Sigmoid colon (tissue), 6 donors: ENCODE measurements at regions not wholly inside any gene's neighbourhood (a gene's known extent, or its start where the extent isn't known, plus 50 kb on each side); places are given as distances from the start of the nearest gene placed in this dataset.

ENCODE experiments used
- DNase-seq: peaks from one replicate; pipeline ENCODE4 v3.0.0-alpha.2; 2019
- H3K27ac ChIP-seq, 4 donors: fragments of 200-600 bp; sonication (generic); one replicate each; pipeline ENCODE4 v1.5.1; 2016 to 2019; ENCODE audit warnings: mild to moderate bottlenecking in 1 of 4
- H3K27me3 ChIP-seq, 3 donors: fragments of 200-600 bp; sonication (generic); one replicate each; pipeline ENCODE4 v1.5.1; 2019; ENCODE audit warnings: mild to moderate bottlenecking in 1 of 3
- H3K36me3 ChIP-seq, 4 donors: fragments of 200-600 bp; sonication (generic); one replicate each; pipeline ENCODE4 v1.5.1; 2016 to 2019
- H3K4me1 ChIP-seq, 4 donors: fragments of 200-600 bp; sonication (generic); one replicate each; pipeline ENCODE4 v1.5.1; 2017 to 2019
- H3K4me3 ChIP-seq, 4 donors: fragments of 200-600 bp; sonication (generic); one replicate each; pipeline ENCODE4 v1.5.1; 2017 to 2019; ENCODE audit warnings: mild to moderate bottlenecking in 2 of 4, moderate library complexity in 1 of 4
- H3K9me3 ChIP-seq, 4 donors: fragments of 200-600 bp in 3 of 4; sonication (generic) in 3 of 4; one replicate each; pipeline versions ENCODE4 v1.5.1 to v1.6.1; 2013 to 2019
- CTCF ChIP-seq, 4 experiments: fragments of 450-650 bp in 3 of 4; fragments of 200-600 bp in 1 of 4; IDR thresholded peaks; one replicate each; pipeline ENCODE4 v1.5.1; 2016 to 2019; ENCODE audit warnings: antibody characterized with exemption in 4 of 4, mild to moderate bottlenecking in 3 of 4, moderate library complexity in 2 of 4
- EP300 ChIP-seq, 4 donors: sonication (generic); formaldehyde crosslinking; IDR thresholded peaks; one replicate each; pipeline ENCODE4 v1.6.1; 2017; ENCODE audit warnings: antibody characterized with exemption in 4 of 4
- POLR2A ChIP-seq, 2 donors: fragments of 450-650 bp; IDR thresholded peaks; one replicate each; pipeline ENCODE4 v1.6.1; 2016; ENCODE audit warnings: antibody characterized with exemption in 2 of 2, mild to moderate bottlenecking in 2 of 2, moderate library complexity in 2 of 2
- POLR2AphosphoS5 ChIP-seq, 4 donors: sonication (generic); formaldehyde crosslinking; IDR thresholded peaks; one replicate each; pipeline ENCODE4 v1.6.1; 2017; ENCODE audit warnings: antibody characterized with exemption in 4 of 4
- WGBS, 2 donors: extraction: QIAGEN DNeasy Blood & Tissue Kit; methylation state at CpG; one replicate each; pipeline ENCODE4 v1.1.7; 2013; 5-methylcytosine and 5-hydroxymethylcytosine counted together
- intact Hi-C: fragments of 100-400 bp; cut with DNase I; formaldehyde crosslinking; loops from one replicate; pipeline ENCODE4 v1.15.1; 2023
- donor health status: healthy with polysubstance abuse.
- donor health status: healthy.

GRCh38 chr20:10109641-10110040, 74.9 kb downstream of the ANKEF1 start:
- Histone ChIP-seq H3K27me3 (no peaks in the 10 kb centered on the region), H3K27ac (no peak overlapping the region), H3K4me3 (no peak overlapping the region), H3K9me3 (no peaks in the 10 kb centered on the region), H3K4me1 (no peaks in the 10 kb centered on the region), H3K36me3 (no peaks in the 10 kb centered on the region)
- intact Hi-C loops: no loop called here
- 90% methylated on average over 2 of the region's 2 CpGs for WGBS, 2 donors
- no peak for DNase-seq
- no peak for TF ChIP-seq POLR2A (IDR thresholded peaks at IDR 0.05)
- no peak for TF ChIP-seq CTCF (IDR thresholded peaks at IDR 0.05)
- TF ChIP-seq POLR2AphosphoS5 (IDR thresholded peaks at IDR 0.05): no peak
- no peak for TF ChIP-seq EP300 (IDR thresholded peaks at IDR 0.05)

GRCh38 chr20:10110151-10110550, 75.4 kb downstream of the ANKEF1 start:
- intact Hi-C loops: no loop called here
- WGBS, 2 donors: 89 to 94% methylated on average over 1 of the region's 1 CpG
- no peaks in the 10 kb centered on the region for H3K4me1 ChIP-seq
- H3K4me3 ChIP-seq: no peak overlapping the region
- H3K27me3 ChIP-seq: no peaks in the 10 kb centered on the region
- no peaks in the 10 kb centered on the region for H3K9me3 ChIP-seq
- TF ChIP-seq POLR2AphosphoS5 (IDR thresholded peaks at IDR 0.05): no peak
- TF ChIP-seq CTCF (IDR thresholded peaks at IDR 0.05): no peak
- TF ChIP-seq EP300 (IDR thresholded peaks at IDR 0.05): no peak
- TF ChIP-seq POLR2A (IDR thresholded peaks at IDR 0.05): no peak
- DNase-seq: no peak
- H3K27ac ChIP-seq: no peak overlapping the region
- no peaks in the 10 kb centered on the region for H3K36me3 ChIP-seq

GRCh38 chr20:10111139-10111958, 76.6 kb downstream of the ANKEF1 start:
- Histone ChIP-seq H3K4me3 (no peak overlapping the region), H3K36me3 (no peaks in the 10 kb centered on the region), H3K27ac (no peak overlapping the region), H3K9me3 (no peaks in the 10 kb centered on the region), H3K4me1 (no peaks in the 10 kb centered on the region), H3K27me3 (no peaks in the 10 kb centered on the region)
- TF ChIP-seq CTCF (IDR thresholded peaks at IDR 0.05) (no peak), POLR2AphosphoS5 (IDR thresholded peaks at IDR 0.05) (no peak), POLR2A (IDR thresholded peaks at IDR 0.05) (no peak), EP300 (IDR thresholded peaks at IDR 0.05) (no peak)
- 19 to 37% methylated on average over 5 of the region's 5 CpGs for WGBS, 2 donors
- no peak for DNase-seq
- intact Hi-C loops: no loop called here

- H3K27me3 ChIP-seq: no peaks in the 10 kb centered on the region
- H3K27ac ChIP-seq: no peak overlapping the region
- no peaks in the 10 kb centered on the region for H3K9me3 ChIP-seq
- H3K4me1 ChIP-seq: no peaks in the 10 kb centered on the region
- no peak for DNase-seq
- TF ChIP-seq POLR2A (IDR thresholded peaks at IDR 0.05): no peak
- no peak overlapping the region for H3K4me3 ChIP-seq
- H3K36me3 ChIP-seq: no peaks in the 10 kb centered on the region
- intact Hi-C loops: no loop called here
Observed at GRCh38 chr20:10111959-10112250, 77.1 kb downstream of the ANKEF1 start.

- intact Hi-C loops: no loop called here
- Histone ChIP-seq H3K27ac (no peak overlapping the region), H3K27me3 (no peaks in the 10 kb centered on the region), H3K36me3 (no peaks in the 10 kb centered on the region), H3K9me3 (no peaks in the 10 kb centered on the region), H3K4me1 (no peaks in the 10 kb centered on the region), H3K4me3 (no peak overlapping the region)
- TF ChIP-seq CTCF (IDR thresholded peaks at IDR 0.05): no peak
- DNase-seq: no peak
Observed at GRCh38 chr20:10113746-10114145, 79.0 kb downstream of the ANKEF1 start.
